ENCODE measurements at regions not wholly inside any gene's neighbourhood (a gene's known extent, or its start where the extent isn't known, plus 50 kb on each side); places are given as distances from the start of the nearest gene placed in this dataset.

GRCh38 chr2:238703436-238703835 is 144.4 kb upstream of the TWIST2 start:
- no peak for TF ChIP-seq CTCF (IDR thresholded peaks at IDR 0.05)
- no peak for TF ChIP-seq ZFX (IDR thresholded peaks at IDR 0.05; ENCODE audit: borderline replicate concordance)

GRCh38 chr2:238704471-238705225 is 143.2 kb upstream of the TWIST2 start:
- no peak overlapping the region for H3K27ac ChIP-seq
- TF ChIP-seq ZFX (IDR thresholded peaks at IDR 0.05; ENCODE audit: borderline replicate concordance) (no peak), CTCF (IDR thresholded peaks at IDR 0.05) (no peak)

More at GRCh38 chr2:238703436-238703835, 144.4 kb upstream of the TWIST2 start:
- H3K27ac ChIP-seq = no peak overlapping the region

DNA sequence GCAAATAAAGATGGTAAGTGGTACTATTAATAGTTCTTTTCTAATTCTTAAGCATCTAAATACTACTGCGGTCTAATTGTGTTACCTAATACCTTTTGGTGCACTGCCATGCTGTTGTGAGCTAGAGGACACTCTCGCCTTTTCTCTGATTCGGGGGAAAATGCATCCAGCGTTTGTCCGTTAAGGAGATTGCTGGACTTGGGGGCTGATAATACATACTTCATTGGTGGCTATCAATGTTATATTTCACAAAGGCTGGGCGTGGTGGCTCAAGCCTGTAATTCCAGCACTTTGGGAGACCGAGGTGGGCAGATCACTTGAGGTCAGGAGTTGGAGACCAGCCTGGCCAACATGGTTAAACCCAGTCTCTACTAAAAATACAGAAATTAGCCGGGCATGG is 141.7 kb upstream of the TWIST2 start:
- no peak overlapping the region for H3K27ac ChIP-seq
- TF ChIP-seq ZFX (IDR thresholded peaks at IDR 0.05; ENCODE audit: borderline replicate concordance) (no peak), CTCF (IDR thresholded peaks at IDR 0.05) (no peak)

- H3K27ac ChIP-seq = no peak overlapping the region
- TF ChIP-seq CTCF (IDR thresholded peaks at IDR 0.05) = 0 out of 2 replicates have a peak, but pooled peaks have one; percentile 6
- no peak for TF ChIP-seq ZFX (IDR thresholded peaks at IDR 0.05; ENCODE audit: borderline replicate concordance)
Observed at GRCh38 chr2:238706673-238707072, 141.2 kb upstream of the TWIST2 start.

DNA sequence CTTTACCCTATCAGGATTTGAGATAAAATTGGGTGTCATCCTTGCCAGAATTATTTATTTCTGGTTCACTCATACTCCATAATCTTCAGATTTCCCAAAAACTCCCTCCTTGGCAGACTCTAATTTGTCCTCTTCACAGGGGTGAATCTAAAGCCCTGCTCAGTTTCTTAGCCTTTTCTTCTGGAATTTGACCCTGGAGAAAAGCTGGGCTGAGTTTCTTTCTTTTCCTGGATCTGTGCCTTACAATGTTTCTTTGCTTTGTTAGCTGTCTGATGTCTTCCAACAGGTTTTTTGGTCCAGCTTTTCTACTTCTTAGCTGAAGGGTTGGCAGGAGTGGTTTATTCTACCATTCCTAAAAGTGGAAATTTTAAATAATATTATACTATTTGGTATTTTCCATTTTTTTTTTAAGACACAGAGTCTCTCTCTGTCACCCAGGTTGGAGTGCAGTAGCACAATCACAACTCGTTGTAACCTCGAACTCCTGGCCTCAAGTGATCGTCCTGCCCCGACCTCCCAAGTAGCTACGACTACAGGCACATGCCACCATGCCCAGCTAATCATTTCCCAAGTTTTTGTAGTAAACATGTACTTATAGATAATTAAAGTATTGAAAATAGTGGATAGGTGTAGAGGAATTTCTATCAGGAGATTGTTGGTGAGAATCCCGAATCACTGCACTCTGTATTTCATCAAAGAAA is 138.4 kb upstream of the TWIST2 start:
- TF ChIP-seq CTCF (IDR thresholded peaks at IDR 0.05) = no peak
- TF ChIP-seq ZFX (IDR thresholded peaks at IDR 0.05; ENCODE audit: borderline replicate concordance) = no peak
- no peak overlapping the region for H3K27ac ChIP-seq

DNA sequence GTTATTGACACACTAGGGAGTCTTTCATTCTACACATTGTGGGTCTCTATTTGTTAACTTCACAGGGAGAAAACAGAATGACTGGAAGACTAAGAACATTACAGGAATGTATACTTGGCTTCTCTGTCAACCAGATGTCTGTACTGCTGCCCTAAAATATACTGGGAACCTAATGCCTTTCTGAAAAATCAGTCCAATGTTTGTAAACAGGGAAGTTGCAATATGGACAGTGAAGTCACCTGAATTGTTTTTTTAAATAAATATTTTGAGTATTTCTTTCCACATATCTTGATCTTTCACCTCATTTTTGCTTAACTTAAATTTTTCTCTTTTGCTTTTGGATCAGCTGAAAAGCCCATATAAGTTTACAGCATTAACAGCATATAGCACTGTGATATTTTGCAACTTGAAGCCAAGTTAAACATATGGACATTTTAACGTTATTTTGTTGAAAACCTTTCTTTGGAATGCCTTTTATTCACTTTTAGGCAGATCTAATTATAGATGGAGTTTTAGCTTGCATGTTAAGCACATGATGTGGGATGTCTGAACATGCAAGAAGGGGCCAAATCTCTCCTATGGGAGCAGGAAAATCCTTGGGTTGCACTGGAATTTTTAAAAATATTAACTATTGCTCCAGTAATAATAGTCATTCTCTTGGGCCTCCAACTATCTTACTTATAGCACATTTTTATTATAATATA is 137.7 kb upstream of the TWIST2 start:
- no peak overlapping the region for H3K27ac ChIP-seq
- TF ChIP-seq CTCF (IDR thresholded peaks at IDR 0.05) (no peak), ZFX (IDR thresholded peaks at IDR 0.05; ENCODE audit: borderline replicate concordance) (no peak)
